Tibial artery (tissue), 4 donors: ENCODE measurements at regions not wholly inside any gene's neighbourhood (a gene's known extent, or its start where the extent isn't known, plus 50 kb on each side); places are given as distances from the start of the nearest gene placed in this dataset.

Source experiments
- DNase-seq, 2 donors: peaks; one replicate each; pipeline ENCODE4 v3.0.0-alpha.2; 2019
- H3K27ac ChIP-seq, 2 donors: fragments of 200-600 bp; sonication (generic) in 1 of 2; 1 replicate in 1 of 2; 2 replicates in 1 of 2; pipeline ENCODE4 v1.5.1; 2018 to 2019; ENCODE audit warnings: mild to moderate bottlenecking in 1 of 2
- H3K27me3 ChIP-seq, 2 donors: fragments of 200-600 bp; sonication (generic) in 1 of 2; one replicate each; pipeline versions ENCODE4 v1.5.1 to v1.6.0; 2016 to 2019
- H3K36me3 ChIP-seq, 3 donors: fragments of 200-600 bp; sonication (generic) in 2 of 3; one replicate each; pipeline ENCODE4 v1.5.1; 2016 to 2019; ENCODE audit warnings: mild to moderate bottlenecking in 2 of 3
- H3K4me1 ChIP-seq, 4 donors: fragments of 200-600 bp; sonication (generic) in 2 of 4; 1 replicate in 3 of 4; 2 replicates in 1 of 4; pipeline ENCODE4 v1.5.1; 2016 to 2019
- H3K4me3 ChIP-seq, 2 donors: fragments of 200-600 bp; sonication (generic) in 1 of 2; 1 replicate in 1 of 2; 2 replicates in 1 of 2; pipeline ENCODE4 v1.5.1; 2018 to 2019; ENCODE audit warnings: mild to moderate bottlenecking in 2 of 2
- H3K9me3 ChIP-seq, 3 donors: fragments of 200-600 bp; sonication (generic) in 1 of 3; one replicate each; pipeline ENCODE4 v1.5.1; 2016 to 2019
- intact Hi-C: fragments of 100-400 bp; cut with DNase I; formaldehyde crosslinking; loops from one replicate; pipeline ENCODE4 v1.15.0; 2023; ENCODE audit warnings: low total_unique reads
- TF ChIP-seq, protein P1 (sequence below), 2 experiments: fragments of 200-600 bp in 1 of 2; fragments of 450-650 bp in 1 of 2; IDR thresholded peaks; one replicate each; pipeline ENCODE4 v1.5.1; 2017 to 2019; ENCODE audit warnings: antibody characterized with exemption in 2 of 2, mild to moderate bottlenecking in 1 of 2, moderate library complexity in 1 of 2

DNA sequence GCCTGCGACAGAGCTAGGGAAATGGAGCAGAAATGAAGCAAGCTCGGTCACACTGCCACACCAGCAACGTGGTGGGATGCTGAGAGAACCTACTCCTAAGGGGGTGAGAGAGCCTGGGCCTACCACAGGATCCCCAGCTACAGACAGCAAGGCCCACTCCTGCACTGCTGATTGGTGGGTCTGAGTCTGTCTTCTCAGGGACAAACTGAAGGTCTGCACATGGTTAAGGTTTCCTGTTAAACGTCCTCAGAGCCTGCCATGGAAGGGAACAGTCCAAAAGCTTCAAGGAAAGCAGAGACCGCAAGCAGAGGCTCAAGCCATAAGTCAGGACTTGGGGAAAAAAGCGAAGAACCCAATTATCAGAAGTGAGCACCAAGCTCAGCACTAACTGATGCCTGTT is 53.5 kb upstream of the MED4 start:
- Histone ChIP-seq H3K4me3 (no peak overlapping the region), H3K36me3 (no peaks in the 10 kb centered on the region), H3K9me3 (no peaks in the 10 kb centered on the region), H3K27me3 (no peaks in the 10 kb centered on the region), H3K27ac (no peak overlapping the region), H3K4me1 (peaks cover 0 to 14% (median 6%) of the 10 kb centered on the region in 4 donors)
- TF ChIP-seq, protein P1, sequence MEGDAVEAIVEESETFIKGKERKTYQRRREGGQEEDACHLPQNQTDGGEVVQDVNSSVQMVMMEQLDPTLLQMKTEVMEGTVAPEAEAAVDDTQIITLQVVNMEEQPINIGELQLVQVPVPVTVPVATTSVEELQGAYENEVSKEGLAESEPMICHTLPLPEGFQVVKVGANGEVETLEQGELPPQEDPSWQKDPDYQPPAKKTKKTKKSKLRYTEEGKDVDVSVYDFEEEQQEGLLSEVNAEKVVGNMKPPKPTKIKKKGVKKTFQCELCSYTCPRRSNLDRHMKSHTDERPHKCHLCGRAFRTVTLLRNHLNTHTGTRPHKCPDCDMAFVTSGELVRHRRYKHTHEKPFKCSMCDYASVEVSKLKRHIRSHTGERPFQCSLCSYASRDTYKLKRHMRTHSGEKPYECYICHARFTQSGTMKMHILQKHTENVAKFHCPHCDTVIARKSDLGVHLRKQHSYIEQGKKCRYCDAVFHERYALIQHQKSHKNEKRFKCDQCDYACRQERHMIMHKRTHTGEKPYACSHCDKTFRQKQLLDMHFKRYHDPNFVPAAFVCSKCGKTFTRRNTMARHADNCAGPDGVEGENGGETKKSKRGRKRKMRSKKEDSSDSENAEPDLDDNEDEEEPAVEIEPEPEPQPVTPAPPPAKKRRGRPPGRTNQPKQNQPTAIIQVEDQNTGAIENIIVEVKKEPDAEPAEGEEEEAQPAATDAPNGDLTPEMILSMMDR (IDR thresholded peaks at IDR 0.05), result no peak
- intact Hi-C loops, result no loop called here
- no peak for DNase-seq

- intact Hi-C loops, result no loop called here
- TF ChIP-seq, protein P1 (IDR thresholded peaks at IDR 0.05), result no peak
- no peaks in the 10 kb centered on the region for H3K9me3 ChIP-seq
- no peak for DNase-seq
- H3K27me3 ChIP-seq, result no peaks in the 10 kb centered on the region
- no peak overlapping the region for H3K27ac ChIP-seq
- no peak overlapping the region for H3K4me3 ChIP-seq
- peaks cover 0 to 14% (median 6%) of the 10 kb centered on the region in 4 donors for H3K4me1 ChIP-seq
- H3K36me3 ChIP-seq, result no peaks in the 10 kb centered on the region
These were observed 51.7 kb upstream of the MED4 start for GRCh38 chr13:48146636-48147035.

DNA sequence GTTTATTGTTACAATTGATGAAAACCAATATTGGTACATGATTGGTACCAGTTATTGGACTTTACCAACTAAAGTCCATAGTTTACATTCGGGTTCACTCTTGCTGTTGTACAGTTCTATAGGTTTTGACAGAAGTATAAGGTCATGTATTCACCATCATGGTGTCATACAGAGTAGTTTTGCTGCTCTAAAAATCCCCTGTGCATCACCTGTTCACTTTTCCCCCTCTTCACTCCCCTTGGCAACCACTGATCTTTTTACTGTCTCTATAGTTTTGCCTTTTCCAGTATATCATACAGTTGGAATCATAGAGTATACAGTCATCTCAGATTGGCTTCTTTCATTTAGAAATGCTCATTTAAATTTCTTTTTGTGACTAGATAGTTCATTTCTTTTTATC is 51.2 kb upstream of the MED4 start:
- no peaks in the 10 kb centered on the region for H3K36me3 ChIP-seq
- TF ChIP-seq, protein P1 (IDR thresholded peaks at IDR 0.05), result no peak
- H3K27ac ChIP-seq, result no peak overlapping the region
- peaks cover 0 to 14% (median 6%) of the 10 kb centered on the region in 4 donors for H3K4me1 ChIP-seq
- no peaks in the 10 kb centered on the region for H3K9me3 ChIP-seq
- H3K27me3 ChIP-seq, result no peaks in the 10 kb centered on the region
- no peak overlapping the region for H3K4me3 ChIP-seq
- DNase-seq, result no peak
- intact Hi-C loops, result no loop called here
